GM04503 (cell line): ENCODE measurements at regions not wholly inside any gene's neighbourhood (a gene's known extent, or its start where the extent isn't known, plus 50 kb on each side); places are given as distances from the start of the nearest gene placed in this dataset.

Source experiments
- DNase-seq: peaks from one replicate; pipeline ENCODE4 v3.0.0-alpha.2; 2012; ENCODE audit warnings: low read depth

DNA sequence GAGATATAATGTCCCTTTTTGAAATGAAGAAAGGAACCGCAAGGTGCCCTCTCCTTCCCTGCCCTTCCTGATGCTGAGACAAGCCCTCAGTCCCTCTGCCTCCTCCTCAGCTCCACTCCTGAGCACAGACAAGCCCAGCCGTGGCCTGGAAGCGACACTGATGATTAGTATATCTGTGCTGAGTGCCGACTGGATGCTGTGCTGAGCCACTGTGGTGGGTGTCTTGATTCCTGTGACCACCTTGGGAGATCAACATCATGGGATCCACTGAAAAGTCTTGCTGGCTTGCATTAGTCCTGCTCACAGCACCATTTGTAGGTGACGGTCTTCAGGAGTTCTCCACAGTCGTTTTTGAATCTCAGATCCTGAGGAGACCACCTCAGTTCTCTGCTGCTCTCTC is 59.5 kb upstream of the HGFAC start:
- no peak for DNase-seq

DNA sequence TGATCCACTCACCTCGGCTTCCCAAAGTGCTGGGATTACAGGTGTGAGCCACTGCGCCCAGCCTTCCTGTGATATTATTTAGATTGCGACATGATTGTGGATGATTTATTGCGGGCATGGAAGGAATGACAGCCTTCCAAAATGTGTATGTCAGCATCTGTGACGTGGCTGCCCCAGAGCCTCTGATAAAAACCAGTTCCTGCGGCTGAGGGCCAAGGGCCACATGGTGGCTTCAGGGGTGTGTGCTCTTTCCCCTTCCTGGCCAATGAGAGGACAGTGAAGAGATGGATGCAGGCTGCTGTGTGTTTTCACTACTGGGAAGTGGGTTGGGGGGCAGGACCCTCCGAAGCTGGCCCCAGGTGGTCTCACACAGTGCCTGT is 57.4 kb upstream of the HGFAC start:
- DNase-seq, result no peak

DNA sequence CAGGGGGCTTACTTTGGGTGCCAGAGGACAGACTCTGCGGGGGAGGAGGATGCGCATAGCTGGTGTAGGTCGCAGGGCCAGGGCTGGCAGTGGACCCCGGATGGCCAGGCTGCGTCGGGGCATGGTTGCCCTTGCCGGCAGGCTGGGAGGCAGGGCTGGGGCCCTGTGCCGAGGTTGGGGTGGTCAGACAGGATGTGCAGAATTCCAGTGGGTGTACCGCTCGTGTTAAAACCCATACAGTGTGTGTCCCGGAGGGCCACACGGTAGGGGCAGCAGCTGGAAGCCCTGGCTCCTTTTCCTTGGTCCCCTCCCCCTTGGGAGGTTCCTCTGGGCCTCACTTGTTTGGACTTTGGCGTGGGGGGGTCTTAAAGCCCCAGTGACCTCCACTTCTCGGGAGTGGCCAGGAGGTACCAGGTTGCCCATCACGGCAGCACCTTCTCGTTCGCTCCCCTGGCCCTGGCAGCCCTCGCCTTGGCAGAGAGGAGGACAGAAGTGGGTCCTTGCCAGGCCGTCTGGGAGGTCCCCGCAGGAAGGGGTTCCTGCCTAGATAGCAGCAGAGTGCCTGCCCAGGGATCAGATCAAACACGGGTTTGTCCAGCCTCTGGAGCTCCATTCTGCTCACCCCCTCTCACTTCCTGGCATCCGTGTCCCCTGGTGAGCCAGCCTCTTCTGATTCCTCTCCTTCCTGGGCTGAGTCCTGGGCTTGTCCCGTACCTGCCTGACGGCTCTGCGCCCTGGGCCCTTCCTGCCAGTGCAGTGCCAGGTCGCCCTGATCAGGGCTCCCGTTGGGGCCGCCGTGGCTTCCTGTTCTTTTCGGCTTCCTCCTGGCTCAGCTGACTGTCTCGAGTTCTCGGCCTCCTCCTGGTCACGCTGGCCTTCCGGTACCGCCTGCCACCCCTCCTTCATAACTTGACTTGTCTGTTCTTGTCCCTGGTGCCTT is 56.7 kb upstream of the HGFAC start:
- DNase-seq, result no peak

DNA sequence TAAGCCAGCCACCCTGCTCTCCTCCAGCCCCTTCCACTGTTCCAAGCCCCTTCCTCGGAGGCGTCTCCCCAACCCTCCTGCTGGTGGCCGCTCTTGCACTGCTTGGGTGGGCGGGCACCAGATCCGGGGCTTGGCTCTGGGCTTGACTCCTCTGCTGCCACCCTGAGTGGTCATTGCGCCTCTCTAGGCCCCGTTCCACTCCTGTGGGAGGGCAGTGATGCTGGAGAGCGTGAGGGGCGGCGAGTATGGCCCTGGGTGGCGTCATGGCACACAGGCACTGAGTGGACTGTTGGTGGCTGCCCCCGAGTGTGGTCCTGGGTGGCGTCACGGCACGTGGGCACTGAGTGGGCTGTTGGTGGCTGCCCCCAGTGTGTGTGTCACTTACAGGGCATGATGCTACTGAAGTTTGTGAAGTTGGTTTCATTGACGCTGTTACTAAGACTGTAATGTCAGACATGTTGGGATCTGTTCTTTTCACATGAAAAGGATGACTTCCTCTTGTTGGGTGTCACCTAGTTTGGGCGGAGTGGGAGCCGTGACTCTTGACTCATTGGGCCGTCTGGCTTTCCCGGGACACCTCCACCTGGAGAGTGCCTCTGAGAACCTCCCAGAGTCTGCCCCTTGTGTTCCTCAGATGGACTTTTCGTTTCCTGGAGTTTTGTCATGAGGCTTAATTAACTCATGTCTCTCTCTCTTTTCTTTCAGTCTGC is 55.9 kb upstream of the HGFAC start:
- DNase-seq, result no peak

DNA sequence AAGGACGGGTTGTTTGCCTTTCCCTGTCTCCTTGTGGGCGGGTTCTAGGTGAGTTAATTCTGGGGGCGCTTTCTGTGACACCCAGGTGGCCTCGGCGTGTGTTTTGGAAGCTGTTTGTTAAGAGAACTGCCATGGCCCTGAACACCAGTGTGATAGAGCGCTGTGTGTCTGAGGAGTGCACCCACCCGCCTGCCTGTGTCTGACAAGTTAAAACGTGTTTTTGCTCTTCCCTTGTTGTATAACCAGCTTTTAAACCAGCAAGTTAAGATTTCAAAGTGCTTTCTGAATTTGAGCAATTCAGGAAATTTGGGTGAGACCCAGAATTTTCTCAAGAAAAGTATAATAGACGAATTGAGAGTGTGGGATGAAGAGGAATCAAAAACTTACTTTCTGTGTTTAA is 55.2 kb upstream of the HGFAC start:
- DNase-seq, result no peak

DNA sequence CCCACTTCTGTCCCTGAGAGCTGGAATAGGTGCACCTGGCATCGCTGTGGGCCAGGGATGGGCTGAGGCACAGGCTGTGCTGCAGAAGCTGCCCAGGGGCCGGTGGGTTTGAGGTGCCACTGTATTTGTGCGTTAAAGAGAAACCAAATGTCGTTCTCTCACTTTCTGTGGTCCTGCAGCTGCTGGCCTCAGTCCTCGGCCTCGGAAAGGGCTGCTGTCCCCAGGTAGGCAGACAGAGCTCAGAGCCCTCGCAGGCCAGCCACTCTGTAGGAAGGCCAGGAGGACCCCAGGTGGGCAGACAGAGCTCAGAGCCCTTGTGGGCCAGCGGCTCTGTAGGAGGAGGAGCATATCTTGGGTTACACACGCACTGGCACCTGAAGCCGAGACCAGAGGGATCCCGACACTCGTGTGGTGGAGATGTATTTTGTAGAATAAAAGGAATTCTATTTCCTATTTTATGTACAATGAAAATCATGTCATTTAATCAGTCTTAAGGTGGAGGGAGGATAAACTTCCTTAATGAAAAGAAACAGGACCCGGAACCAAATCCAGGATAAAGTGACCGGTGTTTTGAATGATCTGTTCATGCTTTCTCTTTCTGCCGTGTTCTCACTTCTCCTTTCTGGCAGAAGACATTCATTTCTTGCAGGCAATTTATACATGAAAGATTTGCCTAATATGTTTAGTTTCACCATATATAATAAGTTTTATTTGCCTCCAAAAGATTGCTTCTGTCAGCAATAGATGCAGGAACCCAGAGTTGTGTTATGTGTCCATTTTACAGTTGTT is 54.4 kb upstream of the HGFAC start:
- no peak for DNase-seq

DNA sequence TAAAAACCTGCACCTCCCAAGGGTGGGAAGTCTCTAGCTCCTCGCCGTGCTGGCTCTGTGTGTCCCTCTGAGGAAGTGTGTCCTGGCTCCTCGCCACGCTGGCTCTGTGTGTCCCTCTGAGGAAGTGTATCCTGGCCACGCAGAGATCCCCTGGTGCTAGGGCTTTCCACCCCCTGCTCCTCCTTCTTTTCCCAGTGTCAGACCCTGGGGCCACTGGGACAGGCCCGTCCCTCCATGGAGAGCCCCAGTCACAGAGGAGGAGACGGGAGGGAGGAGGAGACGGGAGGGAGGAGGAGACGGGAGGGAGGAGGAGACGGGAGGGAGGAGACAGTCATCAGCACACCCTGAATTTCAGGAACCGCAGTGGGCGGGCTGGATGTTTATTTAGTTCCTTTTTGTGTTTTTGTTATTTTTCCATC is 53.8 kb upstream of the HGFAC start:
- no peak for DNase-seq

DNA sequence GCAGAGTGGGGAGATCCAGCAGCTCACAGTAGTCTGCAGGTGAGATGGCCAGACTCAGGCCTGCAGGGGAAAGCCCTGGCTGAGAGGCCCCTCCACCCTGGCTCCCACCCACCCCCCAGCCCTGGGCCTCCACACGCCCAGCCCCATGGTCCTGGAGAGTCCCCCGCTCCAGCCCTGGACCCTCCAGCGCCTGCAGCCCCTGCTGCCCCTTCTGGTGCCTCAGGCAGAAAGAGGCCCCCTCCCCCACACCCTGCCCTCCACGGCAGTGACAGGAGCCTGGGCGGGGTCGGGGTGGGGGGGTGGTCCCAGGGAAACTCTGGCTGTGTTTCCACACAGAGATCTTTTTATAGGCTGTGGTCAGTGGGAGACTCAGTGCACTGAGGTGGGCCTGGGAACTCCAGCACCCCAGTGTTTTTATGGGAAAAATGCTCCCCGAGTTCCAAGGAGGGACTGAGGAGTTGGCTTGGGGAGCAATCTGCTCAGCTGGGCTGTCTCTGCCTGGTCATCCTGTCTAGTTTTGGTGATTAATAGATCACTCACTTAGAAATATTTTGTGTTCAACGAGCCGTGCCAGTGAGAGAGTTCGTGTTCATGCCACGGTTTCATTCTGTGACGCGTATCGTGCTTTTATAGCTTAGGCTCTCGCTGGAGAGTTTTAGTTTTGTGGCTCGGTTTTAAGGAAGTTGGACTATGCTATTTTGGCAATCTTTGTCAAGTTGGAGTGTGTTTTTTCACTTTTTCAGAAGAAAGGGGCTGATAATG is 53.1 kb upstream of the HGFAC start:
- DNase-seq, result peak; percentile 72

DNA sequence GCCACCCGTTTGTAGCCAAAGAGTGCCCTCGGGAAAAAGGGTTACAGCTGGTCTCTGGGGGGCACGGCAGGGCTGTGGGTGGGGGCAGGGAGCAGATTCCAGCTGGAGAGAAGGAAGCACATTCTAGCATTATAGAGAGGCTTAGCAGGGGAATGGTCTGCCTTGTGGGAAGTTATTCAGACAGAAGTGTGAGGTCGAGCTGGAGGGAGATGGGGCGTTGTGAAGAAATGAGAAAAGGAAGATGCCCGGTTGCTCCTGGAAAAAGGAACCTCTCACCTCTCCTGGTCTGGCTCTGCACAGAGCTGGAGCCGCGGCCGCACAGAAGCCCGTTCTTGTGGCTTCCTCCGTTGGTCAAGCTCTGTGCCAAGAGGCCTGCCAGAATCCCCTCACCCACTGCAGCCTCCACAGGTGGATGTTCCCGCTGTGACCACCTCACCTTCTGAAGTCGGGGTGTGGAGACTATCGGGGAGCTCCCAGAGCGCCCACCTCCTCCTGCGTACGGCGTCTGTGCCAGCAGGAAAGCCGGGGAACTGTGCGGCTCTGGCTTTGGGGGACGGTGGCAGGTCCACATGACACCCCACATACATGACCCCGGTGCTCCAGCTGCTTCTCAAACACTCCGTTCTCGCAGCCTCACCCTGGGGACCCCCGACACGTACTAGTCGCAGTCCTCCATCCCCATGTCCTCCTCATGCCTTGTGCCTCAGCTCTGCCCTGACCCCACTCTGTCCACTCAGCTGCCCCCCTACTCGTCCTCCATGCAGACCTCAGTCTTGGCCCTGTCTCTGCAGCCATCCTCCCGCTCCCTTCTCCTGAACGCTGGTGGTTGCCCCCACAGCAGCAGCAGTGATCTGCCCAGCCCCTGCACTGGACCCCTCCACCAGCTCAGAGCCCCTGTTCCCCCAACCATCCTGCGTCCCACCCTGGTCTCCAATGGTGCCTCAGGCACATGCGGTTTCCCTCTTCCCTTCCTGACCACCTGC is 52.2 kb upstream of the HGFAC start:
- DNase-seq, result no peak

DNA sequence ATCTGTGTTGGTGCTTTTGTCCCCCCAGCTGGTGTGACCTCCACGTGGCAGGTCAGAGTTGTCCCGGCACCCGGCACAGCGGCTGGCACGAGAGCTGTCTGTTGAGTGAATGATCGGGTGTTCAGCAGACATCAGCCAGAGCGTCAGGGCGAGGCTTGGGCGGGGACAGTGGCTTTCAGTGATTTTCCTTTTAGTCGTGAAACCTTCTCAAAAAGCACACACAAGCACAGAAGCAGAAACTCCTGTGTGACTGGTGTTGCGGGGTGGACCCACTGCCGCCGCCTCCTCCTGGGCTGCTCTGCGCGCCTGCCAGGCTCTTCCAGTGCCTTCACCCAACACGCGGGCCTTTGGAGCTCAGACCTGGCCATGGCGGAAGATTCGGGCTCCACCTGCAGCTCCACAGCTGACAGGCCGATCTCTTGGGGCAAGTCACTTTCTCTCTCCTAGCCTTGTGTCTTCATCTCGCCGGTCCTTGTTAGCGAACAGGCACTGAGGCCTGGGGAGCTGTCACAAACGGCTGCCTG is 51.4 kb upstream of the HGFAC start:
- no peak for DNase-seq

DNA sequence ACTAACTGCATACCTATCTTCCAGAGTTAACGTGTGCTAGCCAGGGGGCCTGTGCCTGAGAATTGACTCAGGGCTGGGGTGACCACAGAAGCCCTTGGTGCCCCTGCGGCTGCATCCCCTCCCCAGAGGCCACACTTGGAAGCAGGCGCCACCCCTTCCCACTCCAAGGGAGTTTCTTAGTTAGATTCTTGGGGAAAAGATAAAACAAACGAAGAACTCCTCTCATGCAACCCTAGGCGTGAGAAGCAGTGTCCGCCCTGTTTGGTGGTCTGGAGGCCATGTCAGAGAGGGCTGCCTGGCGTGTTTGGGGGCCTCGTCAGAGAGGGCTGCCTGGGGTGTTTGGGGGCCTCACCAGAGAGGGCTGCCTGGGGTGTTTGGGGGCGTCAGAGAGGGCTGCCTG is 50.3 kb upstream of the HGFAC start:
- no peak for DNase-seq
